NAMALWA (cell line): ENCODE measurements at regions not wholly inside any gene's neighbourhood (a gene's known extent, or its start where the extent isn't known, plus 50 kb on each side); places are given as distances from the start of the nearest gene placed in this dataset.

Experiments
- DNase-seq: peaks from one replicate; pipeline ENCODE4 v3.0.0-alpha.2; 2015; ENCODE audit warnings: low spot score

GRCh38 chr13:47168618-47169017, 271.8 kb upstream of the HTR2A start:
- no peak for DNase-seq

GRCh38 chr13:47168066-47168465, 271.2 kb upstream of the HTR2A start:
- no peak for DNase-seq

- DNase-seq, result no peak
Measured at GRCh38 chr13:47166336-47166735, 269.5 kb upstream of the HTR2A start.

- no peak for DNase-seq
Measured at GRCh38 chr13:47159853-47160550, 263.1 kb upstream of the HTR2A start.

GRCh38 chr13:47158593-47158992, 261.7 kb upstream of the HTR2A start:
- DNase-seq, result no peak

- DNase-seq, result no peak
Measured at GRCh38 chr13:47148543-47148942, 251.7 kb upstream of the HTR2A start.

- no peak for DNase-seq
Measured at GRCh38 chr13:47147812-47148119, 250.9 kb upstream of the HTR2A start.

- DNase-seq, result no peak
Measured at GRCh38 chr13:47146991-47147811, 250.3 kb upstream of the HTR2A start.

- DNase-seq, result no peak
Measured at GRCh38 chr13:47146136-47146535, 249.3 kb upstream of the HTR2A start.

GRCh38 chr13:47144782-47145181, 247.9 kb upstream of the HTR2A start:
- DNase-seq, result no peak

GRCh38 chr13:47142105-47142504, 245.3 kb upstream of the HTR2A start:
- no peak for DNase-seq

- no peak for DNase-seq
Measured at GRCh38 chr13:47139519-47139918, 242.7 kb upstream of the HTR2A start.

- no peak for DNase-seq
Measured at GRCh38 chr13:47136504-47136941, 239.7 kb upstream of the HTR2A start.

- DNase-seq, result no peak
Measured at GRCh38 chr13:47135800-47136503, 239.1 kb upstream of the HTR2A start.

- DNase-seq, result no peak
Measured at GRCh38 chr13:47134939-47135489, 238.2 kb upstream of the HTR2A start.

- no peak for DNase-seq
Measured at GRCh38 chr13:47133011-47133445, 236.2 kb upstream of the HTR2A start.

- DNase-seq, result no peak
Measured at GRCh38 chr13:47129461-47129860, 232.6 kb upstream of the HTR2A start.

GRCh38 chr13:47126432-47126831, 229.6 kb upstream of the HTR2A start:
- no peak for DNase-seq

- DNase-seq, result no peak
Measured at GRCh38 chr13:47121092-47121763, 224.4 kb upstream of the HTR2A start.

GRCh38 chr13:47120282-47120681, 223.4 kb upstream of the HTR2A start:
- no peak for DNase-seq

GRCh38 chr13:47119575-47120235, 222.9 kb upstream of the HTR2A start:
- no peak for DNase-seq

- no peak for DNase-seq
Measured at GRCh38 chr13:47117268-47117667, 220.4 kb upstream of the HTR2A start.
